NCI-H2227 treated with DMSO at 0.1 percent for 48 hours (cell line): ENCODE measurements at regions not wholly inside any gene's neighbourhood (a gene's known extent, or its start where the extent isn't known, plus 50 kb on each side); places are given as distances from the start of the nearest gene placed in this dataset.
"Not testable (repeated sequence)": the region's sequence is repeated elsewhere in the genome, so short reads cannot be mapped to it uniquely, and the experiment has no call there.

Source experiments
- DNase-seq: peaks from one replicate; lab custom pipeline; 2025; lab: John Stamatoyannopoulos, UW

GRCh38 chr1:222065234-222065633 is 323.3 kb upstream of the DUSP10 start:
- no peak for DNase-seq

GRCh38 chr1:222064388-222065211 is 322.7 kb upstream of the DUSP10 start:
- no peak for DNase-seq

DNA sequence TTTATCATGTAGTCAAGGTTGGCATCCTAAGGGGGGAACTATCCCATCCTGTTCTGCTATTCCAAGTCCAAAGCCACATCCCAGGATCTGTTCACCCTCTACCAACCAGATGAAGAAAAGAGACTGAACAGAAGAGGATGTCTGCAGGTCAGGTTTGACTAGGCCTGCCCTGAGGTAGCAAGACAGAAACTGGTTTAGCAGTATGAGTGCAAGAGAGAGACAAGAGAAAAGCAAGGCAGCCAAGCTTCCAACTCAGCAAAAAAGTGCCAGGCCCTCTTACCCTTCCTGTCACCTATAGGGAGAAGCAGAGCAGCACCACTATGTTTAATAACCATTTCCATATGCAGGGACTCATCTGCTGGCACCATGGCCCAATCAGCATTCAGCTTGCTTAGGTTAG is 320.8 kb upstream of the DUSP10 start:
- no peak for DNase-seq

DNA sequence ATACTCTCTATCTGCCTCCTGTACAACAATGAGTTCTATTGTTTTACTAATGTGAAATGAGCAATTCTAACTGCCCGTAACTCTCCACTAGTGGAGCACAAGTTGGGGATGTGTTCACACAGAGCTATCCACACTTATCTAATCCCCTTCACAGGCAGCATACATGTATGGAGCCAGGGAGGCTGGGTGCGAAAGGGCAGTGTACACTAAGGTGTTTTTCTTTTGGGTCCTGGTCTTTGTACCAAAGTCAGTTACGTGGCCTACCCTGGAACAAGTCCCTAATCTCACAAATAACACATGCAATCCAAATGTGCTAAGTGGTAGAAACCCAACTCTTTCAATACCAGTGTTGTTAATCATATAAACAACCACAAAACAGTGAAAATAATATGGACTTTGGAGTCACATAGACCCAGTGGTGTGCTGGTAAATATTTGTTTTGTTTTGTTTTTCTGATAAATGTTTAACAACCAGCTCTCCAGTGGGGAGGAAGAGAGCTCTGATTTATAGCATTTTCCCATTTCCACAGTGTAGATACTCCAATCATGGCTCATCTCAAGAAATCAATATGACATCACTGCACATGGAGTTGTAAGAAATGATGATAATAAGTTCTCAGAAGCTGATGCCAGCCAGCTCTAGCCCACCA is 319.9 kb upstream of the DUSP10 start:
- DNase-seq = no peak

- no peak for DNase-seq
These were observed 318.5 kb upstream of the DUSP10 start for GRCh38 chr1:222060210-222060916.

GRCh38 chr1:222058249-222058648 is 316.4 kb upstream of the DUSP10 start:
- no peak for DNase-seq

DNA sequence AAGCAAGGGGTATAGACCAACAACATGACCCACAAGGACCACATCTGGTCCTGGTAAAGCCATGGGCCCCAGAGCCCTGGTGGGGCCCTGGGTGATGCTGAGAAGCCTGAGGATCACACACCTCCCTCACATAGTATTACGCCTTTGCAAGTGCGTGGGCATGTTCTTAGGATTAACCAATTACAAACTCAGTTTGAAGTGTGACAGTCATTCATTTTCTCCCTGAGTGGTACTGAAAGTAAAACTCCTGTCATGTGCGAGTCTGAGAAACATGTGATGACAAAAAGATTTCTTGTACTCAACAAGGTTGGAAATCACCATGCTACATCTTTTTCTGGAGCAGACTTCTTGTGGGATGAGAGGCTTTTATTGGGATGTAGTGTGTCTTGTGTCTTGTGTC is 315.3 kb upstream of the DUSP10 start:
- DNase-seq = no peak

DNA sequence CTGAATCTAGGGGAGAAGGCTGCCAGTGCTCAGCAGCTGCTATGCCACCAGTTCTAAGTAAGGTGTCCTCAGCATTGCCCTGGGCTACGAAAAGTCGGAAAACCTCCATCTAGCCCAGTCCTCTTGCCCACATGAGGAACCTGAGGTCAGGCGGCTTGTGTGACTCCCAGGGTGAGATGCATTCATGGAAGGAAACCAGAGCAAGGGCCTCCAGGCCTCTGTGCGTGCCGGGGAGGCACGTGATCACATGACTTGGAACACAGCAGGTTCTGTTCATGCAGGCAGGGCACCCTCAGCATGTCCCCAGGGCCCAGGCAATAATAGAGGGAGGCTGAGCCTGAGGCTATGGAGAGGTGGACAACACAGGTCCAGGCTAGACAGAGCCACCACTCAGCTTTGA is 312.5 kb upstream of the DUSP10 start:
- DNase-seq = no peak

DNA sequence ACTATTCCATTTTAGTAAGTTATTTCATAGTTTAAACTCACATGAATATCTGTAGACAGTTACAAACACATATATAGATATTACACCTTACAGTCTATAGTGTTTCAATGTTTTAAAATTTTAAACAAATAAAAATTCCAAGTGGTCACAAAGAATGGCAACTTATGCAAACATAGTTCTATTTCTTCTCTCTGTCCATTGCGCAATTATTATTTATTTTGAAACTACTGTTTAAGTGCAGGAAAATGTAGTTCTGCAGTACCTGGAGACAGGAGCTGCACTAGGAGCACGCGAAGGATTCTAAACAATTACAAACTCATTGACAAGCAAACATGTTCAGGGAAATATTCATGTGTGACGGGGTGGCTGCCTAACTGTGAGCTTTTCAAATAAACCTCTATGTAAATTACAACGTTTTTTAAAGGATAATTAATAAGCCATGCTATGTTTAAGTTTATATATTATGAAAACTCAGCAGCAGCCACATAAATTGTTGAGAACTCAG is 312.0 kb upstream of the DUSP10 start:
- DNase-seq = no peak

- not testable (repeated sequence) for DNase-seq
These were observed 309.4 kb upstream of the DUSP10 start for GRCh38 chr1:222051311-222051710.

GRCh38 chr1:222049661-222050060 is 307.8 kb upstream of the DUSP10 start:
- not testable (repeated sequence) for DNase-seq

DNA sequence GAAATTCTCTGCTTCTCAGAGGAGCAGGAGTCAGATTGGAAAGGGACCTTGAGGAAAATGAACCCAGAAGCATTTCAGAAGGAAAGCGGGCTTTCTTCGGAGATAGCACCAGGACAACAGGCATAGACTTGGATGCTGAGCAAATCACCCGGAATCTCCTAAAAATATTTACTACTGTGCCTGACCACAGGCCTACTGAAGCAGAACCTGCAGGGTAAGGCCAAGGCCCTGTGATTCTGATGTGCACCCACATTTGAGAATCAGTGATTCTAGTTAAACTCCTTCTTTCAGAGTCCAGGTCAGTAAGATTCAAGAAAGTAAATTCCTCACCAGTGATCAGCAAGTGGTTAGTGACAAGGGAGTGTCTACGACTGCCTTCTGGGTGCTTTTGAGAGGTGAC is 307.3 kb upstream of the DUSP10 start:
- DNase-seq = no peak

DNA sequence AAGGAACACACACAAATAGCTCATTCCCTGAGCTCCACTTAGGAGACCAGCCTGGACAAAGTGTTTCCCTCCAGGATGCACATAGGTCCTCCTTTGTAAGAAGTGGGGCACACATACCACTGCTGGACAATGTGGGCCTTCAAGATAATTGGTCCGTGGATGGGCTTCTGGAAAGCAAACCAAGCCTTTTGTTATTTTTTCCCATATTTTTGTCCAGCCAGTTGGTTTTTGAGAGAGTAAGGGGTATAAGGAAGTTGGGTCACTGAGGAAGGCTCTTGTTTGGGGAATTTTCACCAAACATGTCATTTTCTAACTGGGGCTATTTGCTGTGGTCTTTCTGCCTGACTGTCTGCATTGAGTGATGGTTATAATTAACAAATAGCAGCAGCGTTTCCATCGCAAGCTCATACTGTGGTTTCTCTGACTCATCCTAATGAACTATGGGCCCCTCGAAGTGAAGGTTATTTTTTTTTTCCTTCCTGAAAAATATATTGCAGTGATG is 306.3 kb upstream of the DUSP10 start:
- DNase-seq = no peak

- DNase-seq = no peak
These were observed 305.5 kb upstream of the DUSP10 start for GRCh38 chr1:222047366-222047765.

- DNase-seq = no peak
These were observed 304.9 kb upstream of the DUSP10 start for GRCh38 chr1:222046684-222047263.

DNA sequence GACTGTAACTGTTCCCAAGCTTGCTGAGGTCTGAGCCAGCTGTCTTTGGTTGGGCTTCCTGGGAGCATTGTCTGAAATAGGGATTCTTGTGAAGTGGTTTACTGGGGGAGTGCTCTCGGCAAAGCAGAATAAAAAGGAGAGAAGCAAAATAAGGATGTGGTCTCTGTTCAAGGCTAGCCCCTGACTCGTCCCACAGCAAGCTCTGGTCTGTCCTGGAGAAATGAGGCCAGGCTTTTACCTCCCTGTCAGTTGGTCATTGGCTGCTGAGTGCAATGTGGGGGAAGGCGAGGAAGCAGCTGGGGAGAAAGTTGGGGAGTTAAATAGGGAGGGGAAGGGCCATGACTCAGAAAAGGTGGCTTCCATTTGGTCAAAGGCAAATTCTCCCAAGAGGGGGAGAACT is 303.9 kb upstream of the DUSP10 start:
- DNase-seq = no peak

DNA sequence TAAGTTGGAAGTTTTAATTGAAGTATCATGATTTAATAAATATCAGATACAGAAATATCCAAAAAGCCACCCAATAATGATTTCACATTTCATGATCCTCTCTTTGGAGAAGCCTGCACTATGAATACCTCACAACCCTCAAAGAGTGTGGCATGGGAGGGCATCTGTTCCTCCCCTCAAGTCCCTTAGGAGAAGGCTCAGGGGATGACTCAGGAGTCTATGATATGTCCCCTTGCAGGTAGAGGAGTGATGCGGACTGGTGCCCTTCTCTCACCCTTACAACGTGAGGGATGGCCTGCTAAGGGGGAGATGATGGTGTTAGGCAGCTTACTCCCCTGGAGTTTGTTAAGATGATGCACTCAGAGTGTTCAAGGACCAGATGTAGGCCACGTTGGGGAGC is 303.3 kb upstream of the DUSP10 start:
- DNase-seq = no peak

GRCh38 chr1:222043444-222044292 is 301.8 kb upstream of the DUSP10 start:
- no peak for DNase-seq

GRCh38 chr1:222042120-222042519 is 300.2 kb upstream of the DUSP10 start:
- DNase-seq = no peak

DNA sequence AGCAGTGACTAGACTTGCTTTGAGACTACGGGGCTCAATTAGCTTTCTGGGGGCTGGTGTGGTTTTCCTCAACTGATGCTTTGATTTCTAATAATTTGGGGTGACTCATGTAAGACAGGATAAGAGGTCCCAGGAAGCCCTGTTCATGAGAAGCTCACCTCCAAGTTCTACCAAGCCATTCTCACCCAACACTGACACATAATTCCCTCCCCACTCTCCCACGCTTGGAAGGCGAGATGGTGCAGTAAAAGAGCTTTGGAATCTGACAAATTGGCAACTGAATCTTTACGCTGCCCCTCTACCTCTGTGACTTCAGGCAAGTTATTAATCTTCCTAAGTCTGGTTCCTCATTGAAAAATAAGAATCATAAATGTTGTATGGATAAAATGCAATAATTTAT is 299.1 kb upstream of the DUSP10 start:
- DNase-seq = no peak

DNA sequence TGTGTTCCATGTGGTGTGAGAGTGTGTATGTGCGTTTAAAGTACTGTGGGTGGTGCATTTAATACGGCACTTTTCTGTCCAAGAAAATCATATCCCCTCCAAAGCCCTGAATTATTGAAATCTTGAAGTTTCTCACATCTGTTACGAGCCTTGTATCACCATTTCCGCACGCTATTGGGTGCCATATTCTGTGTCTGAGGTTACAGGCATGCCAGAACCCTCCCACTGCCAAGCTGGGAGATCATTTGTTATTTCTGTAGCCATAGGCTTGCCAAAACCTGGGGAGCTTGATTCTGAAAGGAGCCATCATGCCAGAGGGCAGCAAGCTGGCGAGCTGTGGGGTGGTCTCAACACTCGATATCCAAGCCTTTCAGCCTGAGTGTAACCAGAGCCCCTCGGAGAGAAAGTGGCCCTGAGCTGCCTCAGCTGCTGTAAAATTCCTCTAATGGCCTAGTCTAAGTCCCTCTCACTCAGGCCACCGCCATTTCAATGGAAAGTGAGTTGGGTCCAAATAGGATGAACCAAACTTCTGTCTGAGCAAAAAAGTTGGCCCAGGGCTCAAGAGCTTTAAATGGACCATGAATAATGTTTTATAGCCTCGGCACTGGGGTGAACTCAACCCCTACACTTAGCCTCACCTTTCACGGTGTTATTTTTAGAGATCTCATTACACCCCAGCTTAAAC is 298.4 kb upstream of the DUSP10 start:
- DNase-seq = no peak
